NCI-H2081 (cell line): ENCODE measurements at regions not wholly inside any gene's neighbourhood (a gene's known extent, or its start where the extent isn't known, plus 50 kb on each side); places are given as distances from the start of the nearest gene placed in this dataset.
"Not testable (repeated sequence)": the region's sequence is repeated elsewhere in the genome, so short reads cannot be mapped to it uniquely, and the experiment has no call there.

Experiments used
- DNase-seq, 2 experiments: peaks; one replicate each; lab custom pipeline; 2025; lab: John Stamatoyannopoulos, UW

- no peak for DNase-seq
Measured at GRCh38 chr3:127439621-127440020, 150.9 kb downstream of the TPRA1 start.

- no peak for DNase-seq
Measured at GRCh38 chr3:127438951-127439350, 151.1 kb upstream of the PRR20G start.

- no peak for DNase-seq
Measured at GRCh38 chr3:127438371-127438770, 150.5 kb upstream of the PRR20G start.

GRCh38 chr3:127435299-127435698 lies 147.5 kb upstream of the PRR20G start:
- DNase-seq, result not testable (repeated sequence)

- DNase-seq, result no peak
Measured at GRCh38 chr3:127431066-127431465, 143.2 kb upstream of the PRR20G start.

- DNase-seq, result peak; percentile 70 to 85
Measured at GRCh38 chr3:127428344-127428997, 140.6 kb upstream of the PRR20G start.

- no peak for DNase-seq
Measured at GRCh38 chr3:127427666-127428065, 139.8 kb upstream of the PRR20G start.

- DNase-seq, result no peak
Measured at GRCh38 chr3:127427156-127427555, 139.3 kb upstream of the PRR20G start.

- DNase-seq, result peak in 1 of 2 experiments; percentile 49
Measured at GRCh38 chr3:127426444-127427153, 138.8 kb upstream of the PRR20G start.

GRCh38 chr3:127425505-127426443 lies 137.9 kb upstream of the PRR20G start:
- no peak for DNase-seq

GRCh38 chr3:127424766-127425504 lies 137.1 kb upstream of the PRR20G start:
- DNase-seq, result no peak

GRCh38 chr3:127423856-127424765 lies 136.3 kb upstream of the PRR20G start:
- DNase-seq, result no peak

GRCh38 chr3:127422663-127423375 lies 135.0 kb upstream of the PRR20G start:
- no peak for DNase-seq

- no peak for DNase-seq
Measured at GRCh38 chr3:127421943-127422662, 134.3 kb upstream of the PRR20G start.

- DNase-seq, result no peak
Measured at GRCh38 chr3:127420829-127421228, 133.0 kb upstream of the PRR20G start.

- DNase-seq, result no peak
Measured at GRCh38 chr3:127419641-127420553, 132.1 kb upstream of the PRR20G start.

- no peak for DNase-seq
Measured at GRCh38 chr3:127419182-127419581, 131.3 kb upstream of the PRR20G start.

GRCh38 chr3:127418560-127419147 lies 130.8 kb upstream of the PRR20G start:
- DNase-seq, result no peak
